HL-60 (cell line): ENCODE measurements at regions not wholly inside any gene's neighbourhood (a gene's known extent, or its start where the extent isn't known, plus 50 kb on each side); places are given as distances from the start of the nearest gene placed in this dataset.

Source experiments
- DNase-seq, 2 experiments: peaks; one replicate each; pipeline ENCODE4 v3.0.0-alpha.2; 2010 to 2020; ENCODE audit warnings: low read depth in 1 of 2, low spot score in 1 of 2
- H3K27ac ChIP-seq: fragments of 250-450 bp; sonication (Bioruptor Pico); replicated peaks from 2 replicates; pipeline ENCODE4 v1.5.1; 2020; ENCODE audit warnings: mild to moderate bottlenecking, moderate library complexity
- H3K27me3 ChIP-seq: fragments of 250-450 bp; sonication (Bioruptor Pico); 2 replicates; pipeline ENCODE4 v1.5.1; 2021; ENCODE audit warnings: mild to moderate bottlenecking, moderate library complexity; ENCODE audit not compliant: insufficient read depth, poor library complexity, severe bottlenecking
- H3K4me3 ChIP-seq: replicated peaks from 2 replicates; pipeline ENCODE4 v1.5.1; 2011; ENCODE audit warnings: mild to moderate bottlenecking, control low read depth, low read length; ENCODE audit not compliant: insufficient read depth
- GABPA ChIP-seq: IDR thresholded peaks from 2 replicates; pipeline ENCODE4 v1.6.1; 2012; ENCODE audit warnings: low read depth
- POLR2AphosphoS5 ChIP-seq: IDR thresholded peaks from 2 replicates; pipeline ENCODE4 v1.6.1; 2012; ENCODE audit warnings: low read depth
- SPI1 ChIP-seq: IDR thresholded peaks from 2 replicates; pipeline ENCODE4 v1.6.1; 2012; ENCODE audit warnings: low read depth, mild to moderate bottlenecking, borderline replicate concordance
- TF ChIP-seq, protein P1 (sequence below): IDR thresholded peaks from 2 replicates; pipeline ENCODE4 v1.6.1; 2012; ENCODE audit warnings: low read depth; ENCODE audit not compliant: insufficient replicate concordance
- TF ChIP-seq, protein P2 (sequence below): IDR thresholded peaks from one replicate; pipeline ENCODE4 v1.5.1; 2011; ENCODE audit warnings: low read length, control low read depth, inconsistent platforms; ENCODE audit not compliant: insufficient read depth

DNA sequence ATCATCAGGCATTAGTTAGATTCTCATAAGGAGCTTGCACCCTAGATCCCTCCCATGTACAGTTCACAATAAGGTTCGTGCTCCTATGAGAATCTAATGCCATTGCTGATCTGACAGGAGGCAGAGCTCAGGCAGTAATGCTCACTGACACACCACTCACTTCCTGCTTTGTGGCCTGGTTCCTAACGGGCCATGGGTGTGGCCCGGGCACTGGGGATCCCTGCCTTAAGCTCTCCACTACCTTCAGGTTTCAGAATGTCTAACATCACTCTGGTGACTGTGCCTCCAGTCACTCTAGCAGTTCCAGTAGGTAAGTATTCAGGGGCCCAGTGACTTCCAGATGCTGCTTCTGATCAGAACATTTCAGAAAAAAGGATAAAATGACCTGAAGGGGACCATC, 152.4 kb downstream of the LRRC70 start:
- Histone ChIP-seq H3K4me3 (no peak overlapping the region), H3K27ac (no peak overlapping the region), H3K27me3 (no peaks in the 10 kb centered on the region)
- peak in 1 of 2 experiments; percentile 2 for DNase-seq
- TF ChIP-seq GABPA = no peak
- no peak for TF ChIP-seq POLR2AphosphoS5
- TF ChIP-seq, protein P1, sequence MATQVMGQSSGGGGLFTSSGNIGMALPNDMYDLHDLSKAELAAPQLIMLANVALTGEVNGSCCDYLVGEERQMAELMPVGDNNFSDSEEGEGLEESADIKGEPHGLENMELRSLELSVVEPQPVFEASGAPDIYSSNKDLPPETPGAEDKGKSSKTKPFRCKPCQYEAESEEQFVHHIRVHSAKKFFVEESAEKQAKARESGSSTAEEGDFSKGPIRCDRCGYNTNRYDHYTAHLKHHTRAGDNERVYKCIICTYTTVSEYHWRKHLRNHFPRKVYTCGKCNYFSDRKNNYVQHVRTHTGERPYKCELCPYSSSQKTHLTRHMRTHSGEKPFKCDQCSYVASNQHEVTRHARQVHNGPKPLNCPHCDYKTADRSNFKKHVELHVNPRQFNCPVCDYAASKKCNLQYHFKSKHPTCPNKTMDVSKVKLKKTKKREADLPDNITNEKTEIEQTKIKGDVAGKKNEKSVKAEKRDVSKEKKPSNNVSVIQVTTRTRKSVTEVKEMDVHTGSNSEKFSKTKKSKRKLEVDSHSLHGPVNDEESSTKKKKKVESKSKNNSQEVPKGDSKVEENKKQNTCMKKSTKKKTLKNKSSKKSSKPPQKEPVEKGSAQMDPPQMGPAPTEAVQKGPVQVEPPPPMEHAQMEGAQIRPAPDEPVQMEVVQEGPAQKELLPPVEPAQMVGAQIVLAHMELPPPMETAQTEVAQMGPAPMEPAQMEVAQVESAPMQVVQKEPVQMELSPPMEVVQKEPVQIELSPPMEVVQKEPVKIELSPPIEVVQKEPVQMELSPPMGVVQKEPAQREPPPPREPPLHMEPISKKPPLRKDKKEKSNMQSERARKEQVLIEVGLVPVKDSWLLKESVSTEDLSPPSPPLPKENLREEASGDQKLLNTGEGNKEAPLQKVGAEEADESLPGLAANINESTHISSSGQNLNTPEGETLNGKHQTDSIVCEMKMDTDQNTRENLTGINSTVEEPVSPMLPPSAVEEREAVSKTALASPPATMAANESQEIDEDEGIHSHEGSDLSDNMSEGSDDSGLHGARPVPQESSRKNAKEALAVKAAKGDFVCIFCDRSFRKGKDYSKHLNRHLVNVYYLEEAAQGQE = no peak
- TF ChIP-seq, protein P2, sequence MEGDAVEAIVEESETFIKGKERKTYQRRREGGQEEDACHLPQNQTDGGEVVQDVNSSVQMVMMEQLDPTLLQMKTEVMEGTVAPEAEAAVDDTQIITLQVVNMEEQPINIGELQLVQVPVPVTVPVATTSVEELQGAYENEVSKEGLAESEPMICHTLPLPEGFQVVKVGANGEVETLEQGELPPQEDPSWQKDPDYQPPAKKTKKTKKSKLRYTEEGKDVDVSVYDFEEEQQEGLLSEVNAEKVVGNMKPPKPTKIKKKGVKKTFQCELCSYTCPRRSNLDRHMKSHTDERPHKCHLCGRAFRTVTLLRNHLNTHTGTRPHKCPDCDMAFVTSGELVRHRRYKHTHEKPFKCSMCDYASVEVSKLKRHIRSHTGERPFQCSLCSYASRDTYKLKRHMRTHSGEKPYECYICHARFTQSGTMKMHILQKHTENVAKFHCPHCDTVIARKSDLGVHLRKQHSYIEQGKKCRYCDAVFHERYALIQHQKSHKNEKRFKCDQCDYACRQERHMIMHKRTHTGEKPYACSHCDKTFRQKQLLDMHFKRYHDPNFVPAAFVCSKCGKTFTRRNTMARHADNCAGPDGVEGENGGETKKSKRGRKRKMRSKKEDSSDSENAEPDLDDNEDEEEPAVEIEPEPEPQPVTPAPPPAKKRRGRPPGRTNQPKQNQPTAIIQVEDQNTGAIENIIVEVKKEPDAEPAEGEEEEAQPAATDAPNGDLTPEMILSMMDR = no peak
- TF ChIP-seq SPI1 = no peak

DNA sequence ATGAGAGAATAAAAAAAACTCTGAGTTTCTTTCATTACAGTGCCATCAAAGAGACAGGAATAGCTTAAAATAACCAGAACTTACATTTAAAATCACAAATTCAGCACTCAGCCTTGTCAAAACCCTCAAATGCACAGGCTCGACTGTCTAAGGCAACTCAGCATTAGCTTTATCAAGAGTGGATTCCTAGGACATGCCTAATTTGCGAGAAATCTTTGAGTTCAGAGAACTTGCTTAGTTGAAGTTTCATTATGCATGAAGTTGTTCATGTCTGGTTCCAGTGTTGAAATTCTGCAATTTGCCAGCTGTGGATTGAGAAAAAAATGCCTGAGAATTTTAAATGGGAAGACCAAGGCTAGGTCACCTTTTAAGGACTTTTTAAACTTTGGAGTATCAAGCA, 151.1 kb downstream of the LRRC70 start:
- no peak for TF ChIP-seq GABPA
- TF ChIP-seq, protein P2 = no peak
- TF ChIP-seq, protein P1 = no peak
- TF ChIP-seq POLR2AphosphoS5 = no peak
- TF ChIP-seq SPI1 = no peak

DNA sequence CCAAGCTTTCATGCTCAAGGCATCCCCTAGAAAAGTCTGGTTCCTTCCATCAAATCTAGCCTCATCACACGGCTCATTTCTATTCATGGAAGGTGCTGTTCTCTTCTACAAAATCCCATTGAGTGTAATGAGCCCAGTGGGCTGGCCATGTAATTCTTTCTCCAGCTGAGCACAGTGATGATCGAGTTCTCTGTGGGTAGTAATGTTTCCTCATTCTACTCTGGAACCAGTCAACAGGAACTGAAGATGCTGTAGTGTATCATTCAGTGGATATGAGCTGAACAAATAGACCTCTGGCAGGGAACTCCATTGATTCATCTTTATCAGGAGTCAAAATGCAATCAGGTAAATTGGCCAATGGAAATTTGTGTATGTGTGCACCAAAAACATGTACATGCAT, 149.2 kb downstream of the LRRC70 start:
- Histone ChIP-seq H3K27ac (no peak overlapping the region), H3K27me3 (no peaks in the 10 kb centered on the region), H3K4me3 (no peak overlapping the region)
- TF ChIP-seq, protein P1 = no peak
- TF ChIP-seq SPI1 = no peak
- TF ChIP-seq GABPA = no peak
- DNase-seq = no peak

More for the DNA sequence above, 151.1 kb downstream of the LRRC70 start:
- Histone ChIP-seq H3K27ac (no peak overlapping the region), H3K27me3 (no peaks in the 10 kb centered on the region), H3K4me3 (no peak overlapping the region)
- no peak for DNase-seq

DNA sequence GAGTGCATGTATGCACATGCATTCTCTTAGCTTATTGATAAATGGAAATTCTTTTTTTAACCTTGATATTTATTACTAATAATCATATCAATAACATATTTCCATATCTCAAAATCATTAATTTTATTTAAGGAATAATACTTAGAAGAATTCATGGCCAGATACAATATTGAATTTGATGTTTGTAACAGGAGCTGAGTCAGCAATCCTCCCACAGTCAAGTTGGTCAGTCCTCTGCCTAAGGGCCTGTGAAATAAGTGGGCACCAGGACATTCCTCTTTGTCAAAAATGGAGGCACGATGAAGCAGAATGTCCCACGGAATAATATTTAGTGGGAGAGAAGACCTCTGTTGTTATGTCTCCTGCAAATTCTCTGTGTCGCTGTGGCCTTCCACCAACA, 148.6 kb downstream of the LRRC70 start:
- no peak for DNase-seq
- Histone ChIP-seq H3K27ac (no peak overlapping the region), H3K27me3 (no peaks in the 10 kb centered on the region), H3K4me3 (no peak overlapping the region)
- TF ChIP-seq, protein P2 = no peak
- TF ChIP-seq GABPA (no peak), POLR2AphosphoS5 (no peak), SPI1 (no peak)
- TF ChIP-seq, protein P1 = no peak
